HG03469 (cell line): ENCODE measurements at regions not wholly inside any gene's neighbourhood (a gene's known extent, or its start where the extent isn't known, plus 50 kb on each side); places are given as distances from the start of the nearest gene placed in this dataset.

Experiments
- ATAC-seq: cut with Tn5 transposase; IDR thresholded peaks from one replicate; pipeline ENCODE4 v1.9.1; 2021; ENCODE audit warnings: mild to moderate bottlenecking, moderate library complexity, moderate number of reproducible peaks; ENCODE audit not compliant: unreplicated experiment

DNA sequence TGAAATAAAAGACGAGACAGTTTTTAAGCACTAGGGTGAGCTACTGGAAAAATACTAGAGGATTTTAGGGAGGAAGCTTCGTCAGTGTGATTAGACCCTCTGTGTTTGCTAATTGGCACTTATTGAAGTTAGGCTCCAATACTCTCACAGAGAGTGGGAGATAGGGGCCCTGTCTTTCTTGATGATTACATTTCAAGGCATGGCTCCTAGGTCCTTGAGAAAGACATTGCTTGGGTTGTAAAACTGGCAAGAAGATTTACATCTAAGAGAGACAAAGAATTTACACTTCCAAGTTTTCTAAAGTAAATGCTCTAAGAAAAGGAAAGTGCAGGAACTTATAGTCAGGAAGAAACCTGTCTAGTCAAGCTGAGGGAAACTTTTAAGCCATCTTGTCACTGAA is 183.2 kb downstream of the C12orf50 start:
- ATAC-seq: no peak

DNA sequence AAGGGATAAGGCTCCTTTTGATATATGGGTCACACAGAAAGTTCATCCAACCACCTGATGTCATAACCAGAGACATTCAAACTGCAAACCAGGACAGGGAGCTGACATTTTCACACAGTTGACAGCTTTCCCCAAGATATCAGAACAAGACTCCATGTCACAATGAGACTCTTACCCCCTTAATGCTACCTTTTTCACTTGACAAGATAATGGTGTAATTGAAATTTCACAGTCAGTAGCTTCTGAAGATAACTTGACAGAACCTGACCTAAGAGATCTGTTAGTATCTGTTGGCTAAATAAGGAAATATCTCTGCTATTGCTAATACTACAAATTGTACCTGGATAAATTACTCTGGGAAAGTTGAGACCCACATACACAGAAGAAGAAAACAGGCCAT is 187.3 kb downstream of the C12orf50 start:
- ATAC-seq: no peak

DNA sequence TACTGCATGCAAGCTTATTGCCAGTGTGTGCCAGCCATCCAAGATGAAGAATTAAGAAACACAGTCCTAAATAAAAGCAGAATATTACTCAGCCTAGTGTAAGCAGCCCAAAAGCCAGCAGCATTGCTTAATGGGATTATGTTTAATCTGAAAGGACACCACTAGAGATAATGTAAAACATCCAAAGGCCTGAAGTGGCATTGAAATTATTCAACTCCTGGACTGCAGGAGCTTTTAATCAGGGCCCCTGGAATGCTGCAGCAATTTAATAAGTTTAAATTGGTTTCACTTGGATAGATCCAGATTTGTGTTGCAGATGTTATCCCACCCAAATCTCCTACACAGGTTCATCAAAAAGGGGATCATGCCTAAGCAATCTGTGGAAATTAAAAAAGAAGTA is 193.0 kb downstream of the C12orf50 start:
- no peak for ATAC-seq

DNA sequence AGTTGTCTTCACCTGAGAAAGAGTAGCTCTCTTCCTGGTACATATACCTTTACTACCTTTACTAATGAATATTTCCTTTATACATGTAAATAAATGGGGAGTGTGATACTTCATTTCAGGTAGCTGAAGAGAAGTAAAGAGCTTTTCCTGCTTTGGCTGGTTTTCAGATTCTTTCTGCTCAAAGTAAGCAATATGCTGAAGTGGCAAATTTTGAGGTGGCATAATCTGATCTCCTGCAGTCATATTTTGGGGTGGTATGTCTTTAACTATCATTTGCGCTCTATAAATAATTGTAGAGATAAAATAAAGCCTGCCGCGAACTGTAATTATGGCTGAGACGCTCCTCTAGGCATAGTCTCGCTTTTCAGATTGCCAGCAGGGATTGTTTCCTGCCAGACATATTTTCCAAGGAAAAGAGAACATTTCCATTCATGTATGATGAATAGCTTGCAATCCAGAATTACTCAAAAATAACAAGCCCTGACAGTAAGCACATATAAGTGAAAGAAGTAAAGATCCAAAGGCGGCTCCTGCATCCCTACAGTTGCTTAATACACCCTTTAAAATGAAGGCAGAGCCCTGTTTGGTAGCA is 200.7 kb downstream of the C12orf50 start:
- ATAC-seq: no peak

DNA sequence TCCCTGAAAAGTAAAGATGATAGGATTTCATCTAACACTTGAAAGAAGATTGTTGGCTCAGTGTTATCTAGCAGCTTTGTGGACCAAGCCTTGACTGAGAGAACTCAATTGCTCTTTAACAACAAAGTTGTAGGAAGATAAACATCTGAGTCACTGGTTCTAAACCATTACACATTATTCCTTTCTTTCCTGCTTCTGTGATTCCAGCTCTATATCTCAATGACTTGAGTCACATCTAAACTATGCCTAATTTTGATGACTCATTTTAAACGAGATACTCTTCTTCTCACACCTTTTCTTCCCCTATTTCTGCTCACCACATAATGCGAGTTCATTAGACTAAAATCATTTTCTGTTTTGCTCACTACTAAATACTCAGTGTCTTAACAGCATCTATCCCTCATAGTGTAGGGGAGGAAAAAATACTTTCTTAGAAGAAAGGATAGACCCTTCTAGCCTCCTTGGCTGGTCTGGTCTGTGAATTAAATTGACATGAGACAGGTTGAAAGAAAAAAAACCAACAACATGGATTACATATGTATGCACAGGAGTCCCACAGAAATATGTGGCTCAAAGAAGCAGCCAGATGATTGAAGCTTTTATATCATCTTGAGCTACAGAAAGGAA is 201.4 kb downstream of the C12orf50 start:
- ATAC-seq: no peak

DNA sequence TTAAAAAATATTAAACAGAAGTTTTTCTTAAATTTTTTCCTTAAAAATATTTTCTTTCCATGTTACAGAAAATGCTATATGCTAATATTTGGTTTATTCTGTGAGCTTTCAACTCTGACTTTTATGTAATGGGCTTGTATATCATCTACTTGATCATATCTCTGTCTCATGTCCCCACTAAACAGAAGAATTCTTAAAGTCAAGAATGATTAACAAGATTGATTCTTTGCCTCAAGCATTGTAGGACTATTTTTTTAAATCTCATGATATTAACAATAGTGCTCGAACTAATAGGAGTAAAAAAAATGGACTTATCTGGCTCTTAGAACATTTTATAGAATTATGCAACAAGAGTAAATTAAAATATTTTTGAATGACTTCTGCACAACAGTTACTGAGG is 206.3 kb downstream of the C12orf50 start:
- ATAC-seq: no peak

DNA sequence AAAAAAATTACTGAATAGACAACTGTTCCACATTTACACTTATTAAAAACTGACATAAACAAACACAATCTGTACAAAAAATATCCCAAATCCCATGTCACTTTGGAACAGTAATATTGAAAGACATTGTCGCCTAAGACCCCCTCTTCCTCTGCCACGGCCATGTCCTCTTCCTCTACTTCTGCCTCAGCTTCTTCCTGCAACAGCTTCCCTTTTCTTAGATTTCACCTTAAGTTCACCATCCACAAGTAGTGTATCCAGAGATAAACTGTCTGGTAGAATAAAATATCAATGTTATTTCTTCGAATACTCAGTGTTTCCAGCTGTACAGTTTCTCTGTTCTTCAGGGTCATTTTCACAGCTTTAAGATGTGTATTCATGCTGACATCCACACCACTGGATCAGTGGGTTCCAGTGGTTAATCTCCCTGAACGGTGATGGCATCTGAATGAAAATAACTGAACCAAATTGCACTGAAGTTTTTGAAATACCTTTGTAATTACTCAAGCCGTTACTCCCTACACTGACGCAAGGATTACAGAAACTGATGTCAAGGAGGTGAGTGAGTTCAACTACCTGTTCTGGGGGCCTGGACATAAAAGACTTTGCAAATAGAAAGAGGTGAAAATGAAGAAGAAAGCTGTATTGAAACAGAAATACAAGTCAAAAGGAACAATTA is 208.5 kb downstream of the C12orf50 start:
- ATAC-seq: no peak

DNA sequence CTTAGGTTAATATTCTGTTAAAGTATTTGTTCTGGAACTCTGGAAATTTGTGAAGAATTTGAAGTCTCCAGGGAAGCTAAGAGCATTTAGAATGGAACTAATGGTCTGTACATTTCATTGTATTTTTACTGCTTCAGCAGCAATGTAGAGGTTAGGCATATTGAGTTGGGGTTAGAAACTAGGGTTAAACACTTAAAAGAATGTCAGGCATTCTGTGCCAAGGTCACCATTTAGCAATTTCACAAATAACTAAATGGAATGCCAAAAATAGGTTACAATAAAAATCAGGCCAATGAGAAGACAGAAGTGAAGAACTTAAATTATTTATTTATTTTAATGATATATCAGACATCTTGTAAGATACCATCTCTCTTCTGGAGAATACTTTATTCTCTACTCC is 210.8 kb downstream of the C12orf50 start:
- ATAC-seq: no peak

DNA sequence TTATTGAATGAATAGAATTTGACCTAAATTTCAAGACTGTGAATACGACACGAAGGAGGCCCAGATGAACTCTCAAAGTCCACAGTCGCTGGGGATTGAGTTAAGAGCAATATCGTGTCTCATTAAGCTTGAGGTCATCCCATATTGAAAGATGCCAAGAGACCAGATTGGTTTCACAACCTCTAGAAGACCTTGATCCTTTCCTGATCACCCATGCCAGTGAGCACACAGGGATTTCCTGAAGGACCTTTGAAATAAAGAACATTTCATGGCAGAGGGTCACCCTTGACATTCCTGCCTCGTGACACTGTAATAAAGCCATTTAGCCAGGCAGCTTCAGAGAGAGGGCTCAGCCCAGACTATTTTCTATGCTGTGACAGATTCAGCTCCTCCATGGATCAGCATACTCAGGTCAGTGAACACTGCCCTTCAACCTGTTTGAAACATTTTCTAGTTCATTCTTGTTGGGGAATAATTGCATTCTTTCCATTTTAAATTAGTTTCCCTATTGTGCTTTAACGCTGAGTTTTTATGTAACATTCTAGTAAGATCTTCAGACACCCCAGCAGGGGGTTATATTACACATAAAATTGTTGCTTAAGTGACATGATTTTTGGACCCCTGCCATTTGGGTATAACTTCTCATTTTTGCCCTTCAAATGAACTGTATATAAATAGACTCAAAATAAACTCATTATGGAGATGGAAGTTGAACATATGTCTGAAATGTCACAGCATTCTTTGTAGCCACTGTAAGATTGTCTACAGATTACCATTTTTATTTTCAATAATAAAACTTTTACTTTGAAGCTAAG is 213.2 kb downstream of the C12orf50 start:
- ATAC-seq: no peak

DNA sequence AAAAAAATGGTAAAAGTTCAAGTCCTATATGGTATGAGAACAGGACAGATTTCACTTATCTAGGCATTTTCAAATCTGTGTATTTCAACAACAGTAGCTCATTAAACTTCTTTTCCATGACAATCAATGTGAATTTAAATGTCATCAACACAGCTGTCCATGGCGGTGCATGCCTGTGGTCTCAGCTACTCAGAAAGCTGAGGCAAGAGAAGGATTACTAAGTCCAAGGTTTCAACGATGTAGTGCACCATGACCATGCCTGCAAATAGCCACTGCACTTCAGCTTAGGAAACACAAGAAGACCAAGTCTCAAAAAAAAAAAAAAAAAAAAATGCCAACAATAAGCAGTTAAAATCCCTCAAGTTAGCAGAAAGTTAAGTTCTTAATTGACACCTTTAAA is 214.6 kb downstream of the C12orf50 start:
- no peak for ATAC-seq

DNA sequence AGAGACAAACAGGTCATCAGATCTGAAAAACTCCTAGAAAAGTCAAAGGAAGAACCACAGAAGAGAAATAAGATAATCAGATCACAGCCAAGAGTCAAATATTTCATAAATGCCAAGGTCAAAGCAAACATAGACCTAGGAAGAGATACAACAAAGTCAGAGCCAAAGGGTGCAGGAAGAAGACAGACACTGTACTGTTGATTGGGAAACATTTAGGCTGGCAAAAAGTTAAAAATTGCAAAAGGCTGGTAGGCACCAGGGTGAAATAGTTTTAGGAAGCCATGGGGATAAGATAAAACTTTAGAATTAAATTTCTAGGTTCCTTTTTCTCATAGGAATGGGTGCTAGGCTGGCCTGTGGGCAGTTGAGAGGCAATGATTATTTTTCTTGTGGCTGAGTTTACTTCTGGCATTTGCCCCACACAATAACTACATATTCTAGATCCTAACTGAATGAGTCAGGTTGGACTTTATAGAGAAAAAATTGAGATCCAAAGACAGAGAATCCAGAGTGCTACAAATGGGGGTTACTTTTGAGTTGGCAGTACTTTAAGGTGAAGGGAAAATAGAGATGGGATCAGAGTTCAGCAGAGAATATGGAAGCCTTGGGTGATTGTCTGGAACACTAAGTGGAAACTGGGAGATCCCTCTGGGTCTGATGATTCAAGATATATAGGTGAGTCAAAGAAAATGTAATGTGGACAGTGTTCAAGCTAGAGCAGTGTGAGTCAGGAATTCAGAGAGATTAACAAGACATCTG is 215.5 kb downstream of the C12orf50 start:
- ATAC-seq: no peak

DNA sequence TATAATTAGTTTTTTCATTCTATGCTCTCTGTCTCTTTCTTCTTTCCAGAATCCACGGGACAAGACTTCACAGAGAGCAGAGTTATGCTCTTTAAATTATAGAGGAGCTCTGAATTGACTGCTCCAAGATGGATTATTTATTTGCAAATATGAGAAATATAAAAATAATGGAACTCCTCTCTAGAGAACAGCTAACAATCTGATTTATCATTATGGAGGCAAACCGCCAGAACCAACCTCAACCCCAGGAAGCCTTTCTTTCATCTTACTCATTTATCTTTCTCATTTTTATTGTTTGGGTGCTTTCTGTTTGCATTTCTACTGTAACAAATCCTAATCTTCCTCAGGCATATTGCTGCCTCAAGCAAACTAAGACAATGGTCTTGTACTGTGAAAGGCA is 216.5 kb downstream of the C12orf50 start:
- ATAC-seq: no peak

DNA sequence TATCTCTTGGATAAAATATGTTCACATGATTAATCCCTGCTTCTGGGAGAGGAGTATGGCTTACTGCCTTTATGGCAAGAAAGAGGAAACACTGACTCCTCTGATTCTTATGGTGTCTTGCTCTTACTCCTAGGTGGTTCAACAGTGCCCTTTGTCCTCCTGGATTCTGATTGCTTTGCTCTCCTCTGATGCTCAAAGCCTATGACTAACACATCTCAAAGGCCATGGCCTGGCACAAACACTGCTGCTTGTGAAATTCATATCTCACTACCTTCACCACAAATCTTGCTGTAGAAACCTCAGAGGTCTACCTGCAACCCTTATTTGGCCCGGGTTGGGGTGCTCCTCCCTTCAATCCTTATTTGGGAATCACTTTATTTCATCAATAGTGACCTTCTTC is 217.2 kb downstream of the C12orf50 start:
- ATAC-seq: no peak

DNA sequence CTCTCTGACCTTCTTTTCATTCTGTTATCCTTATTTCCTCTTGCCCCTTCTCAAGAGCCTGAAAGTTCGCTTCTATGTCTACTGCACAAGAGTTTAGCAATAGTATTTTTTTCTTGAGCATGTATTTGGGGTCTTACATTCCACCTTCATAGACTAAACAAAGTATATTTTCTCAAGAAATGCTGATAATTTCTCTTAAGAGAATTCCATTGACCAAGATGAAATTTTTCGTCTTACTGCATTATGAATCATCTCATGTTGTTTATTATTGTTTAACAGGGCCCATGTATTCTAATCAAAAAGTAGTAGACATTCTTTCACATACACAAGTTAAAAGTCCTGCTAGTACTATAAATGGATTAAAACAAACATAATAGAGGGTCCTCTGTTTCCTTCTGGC is 219.3 kb downstream of the C12orf50 start:
- ATAC-seq: no peak

DNA sequence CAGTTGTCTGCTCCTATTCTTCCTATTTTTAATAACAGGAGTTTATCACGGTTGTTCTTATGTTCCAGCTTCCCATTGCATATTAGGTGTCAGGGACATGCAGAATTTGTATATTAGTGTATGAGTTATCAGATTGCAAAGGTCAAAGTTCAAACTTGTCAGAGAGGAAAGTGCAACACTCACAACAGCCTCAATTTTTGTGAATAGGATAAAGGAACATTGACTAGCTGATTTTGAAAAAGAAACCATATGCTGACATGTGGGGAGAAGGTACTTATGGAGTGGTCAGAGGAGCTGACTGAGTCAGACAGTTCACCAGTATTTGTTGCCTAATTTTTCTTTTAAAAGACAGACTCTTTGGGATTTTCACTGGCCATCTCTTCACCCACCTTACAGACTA is 222.1 kb downstream of the C12orf50 start:
- ATAC-seq: no peak

DNA sequence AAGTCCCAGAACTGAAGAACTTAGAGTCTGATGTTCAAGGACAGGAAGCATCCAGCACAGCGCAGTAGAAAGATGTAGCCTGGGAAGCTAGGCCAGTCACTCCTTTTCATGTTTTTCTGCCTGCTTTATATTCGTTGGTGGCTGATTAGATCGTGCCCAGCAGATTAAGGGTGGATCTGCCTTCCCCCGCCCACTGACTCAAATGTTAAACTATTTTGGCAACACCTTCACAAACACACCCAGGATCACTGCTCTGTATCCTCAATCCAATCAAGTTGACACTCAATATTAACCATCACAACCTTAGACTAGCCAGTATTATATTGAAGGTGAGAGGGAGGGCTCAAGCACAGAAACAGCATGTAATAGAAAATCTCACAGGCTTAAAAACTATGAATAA is 222.9 kb downstream of the C12orf50 start:
- ATAC-seq: no peak

DNA sequence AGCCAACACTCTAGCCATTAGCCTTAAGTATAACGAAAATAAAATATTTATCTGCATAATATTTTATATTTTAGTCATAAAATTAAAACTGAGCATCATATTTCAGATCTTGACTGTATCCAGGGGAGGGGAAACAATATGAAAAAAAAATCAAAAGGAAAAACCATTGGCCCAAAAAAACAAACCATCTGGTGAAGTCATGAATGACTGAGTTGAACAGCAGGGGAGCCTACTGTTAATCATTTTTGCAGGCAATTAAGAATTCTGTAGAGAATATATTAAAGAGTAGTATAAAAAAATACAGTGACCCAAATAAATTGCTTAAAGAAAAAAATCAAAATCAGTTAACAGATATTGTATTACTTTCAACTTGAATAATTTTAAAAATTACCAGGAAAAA is 224.8 kb downstream of the C12orf50 start:
- ATAC-seq: no peak

DNA sequence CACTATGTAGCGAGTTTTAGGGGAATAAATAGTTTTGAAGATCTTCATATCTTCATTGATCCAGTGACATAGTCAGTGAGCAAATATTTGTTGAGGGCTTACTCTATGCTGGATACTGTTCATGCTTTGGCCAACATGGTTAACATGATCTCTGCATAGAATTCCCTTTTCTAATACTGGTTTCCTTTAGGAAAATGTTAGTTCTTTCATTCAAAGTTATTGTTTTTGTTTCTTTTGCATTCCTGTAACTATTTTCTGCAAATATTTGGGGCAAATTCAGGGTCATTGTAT is 226.5 kb downstream of the C12orf50 start:
- ATAC-seq: no peak

DNA sequence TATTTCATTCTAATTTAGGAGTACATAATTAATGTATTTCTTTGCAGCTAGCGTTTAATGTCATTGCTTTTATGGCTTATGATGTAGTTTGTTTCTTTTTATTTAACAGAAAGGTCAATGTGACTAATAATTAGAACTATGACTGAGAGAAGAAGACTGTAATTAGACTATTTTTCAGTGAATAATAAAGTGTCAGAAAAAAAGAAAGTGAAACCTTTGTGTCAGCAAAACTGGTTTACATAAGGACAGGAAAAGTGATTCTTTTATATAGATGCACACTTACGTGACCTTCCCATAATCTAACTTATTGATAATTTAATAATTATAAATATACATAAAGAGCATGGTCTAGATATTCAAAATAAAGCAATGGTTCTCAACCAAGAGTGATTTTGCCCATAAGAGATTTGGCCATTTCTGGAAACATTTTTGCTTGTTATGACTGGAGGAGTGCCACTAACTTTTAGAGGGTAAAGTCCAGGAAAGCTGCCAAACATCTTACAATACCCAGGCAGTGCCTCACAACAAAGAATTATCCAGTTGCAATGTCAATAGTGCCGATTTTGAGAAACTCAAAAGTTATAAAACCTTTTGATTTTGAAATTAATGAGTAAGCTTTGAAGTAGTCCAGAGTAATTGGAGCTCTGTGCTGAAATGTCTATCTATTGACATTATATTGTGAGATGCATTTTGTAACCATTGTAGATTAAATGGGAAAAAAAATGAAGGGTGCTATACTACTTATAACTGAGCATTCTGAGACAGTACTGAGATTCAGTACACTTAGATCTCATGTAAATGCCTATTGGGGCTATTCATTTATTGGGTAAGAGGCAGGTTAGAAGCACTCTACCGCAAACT is 227.1 kb downstream of the C12orf50 start:
- ATAC-seq: no peak

DNA sequence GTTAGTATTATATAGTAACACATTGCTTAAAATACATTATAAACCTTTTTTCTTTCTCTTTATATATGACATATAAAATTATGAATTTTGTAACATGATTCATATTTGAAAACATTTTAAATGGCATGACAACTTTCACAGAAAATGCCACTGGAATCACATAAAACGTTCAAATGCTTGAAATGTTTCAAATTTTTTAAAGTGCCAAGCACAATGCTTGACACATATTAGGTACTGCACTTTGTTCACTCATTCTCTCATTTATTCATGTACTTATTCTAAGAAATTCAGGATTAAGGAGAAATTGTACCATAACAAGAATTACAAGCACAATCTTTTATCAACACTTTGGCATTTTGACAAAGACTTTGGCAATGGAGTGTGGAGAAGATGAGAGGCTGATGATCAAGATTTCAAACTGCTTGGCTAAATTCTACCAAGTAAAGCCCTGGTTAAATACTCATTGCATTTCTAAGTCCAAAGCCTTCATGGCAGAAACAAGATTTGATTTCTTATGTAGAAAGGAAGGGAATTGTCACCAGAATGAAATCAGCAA is 232.2 kb downstream of the C12orf50 start:
- no peak for ATAC-seq
